Suppressor macrophage treated with lipopolysaccharide for 4 hours (primary cell): ENCODE measurements at regions not wholly inside any gene's neighbourhood (a gene's known extent, or its start where the extent isn't known, plus 50 kb on each side); places are given as distances from the start of the nearest gene placed in this dataset.
"Not testable (repeated sequence)": the region's sequence is repeated elsewhere in the genome, so short reads cannot be mapped to it uniquely, and the experiment has no call there.

Experiments
- DNase-seq: peaks from one replicate; pipeline ENCODE4 v3.0.0-alpha.2; 2020

DNA sequence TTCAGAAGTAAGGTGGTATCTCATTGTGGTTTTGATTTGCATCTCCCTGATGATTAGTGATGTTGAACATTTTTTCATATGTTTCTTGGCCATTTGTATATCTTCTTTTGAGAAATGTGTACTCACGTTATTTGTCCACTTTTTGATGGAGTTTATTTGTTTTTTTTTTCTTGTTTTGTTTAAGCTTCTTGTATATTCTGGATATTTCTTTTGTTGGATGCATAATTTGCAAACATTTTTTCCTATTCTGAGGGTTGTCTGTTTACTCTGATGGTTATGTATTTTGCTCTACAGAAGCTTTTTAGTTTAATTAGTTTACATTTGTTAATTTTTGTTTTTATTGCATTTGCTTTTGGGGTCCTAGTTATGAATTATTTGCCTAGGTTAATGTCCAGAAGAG lies 927.4 kb upstream of the LRFN5 start:
- no peak for DNase-seq

DNA sequence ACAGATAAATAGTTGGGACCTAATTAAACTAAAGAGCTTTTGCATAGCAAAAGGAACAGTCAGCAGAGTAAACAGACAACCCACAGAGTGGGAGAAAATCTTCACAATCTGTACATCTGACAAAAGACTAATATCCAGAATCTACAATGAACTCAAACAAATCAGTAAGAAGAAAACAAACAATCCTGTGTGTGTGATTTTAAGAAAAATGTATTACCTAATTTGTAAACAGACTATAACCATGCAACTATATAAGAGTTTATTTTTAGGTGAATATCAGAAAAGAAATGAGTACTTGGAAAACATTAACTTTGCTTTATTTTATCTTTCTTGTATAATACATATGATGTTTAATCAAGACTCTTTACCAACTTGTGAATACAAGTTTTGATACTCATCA lies 929.5 kb upstream of the LRFN5 start:
- DNase-seq: not testable (repeated sequence)

DNA sequence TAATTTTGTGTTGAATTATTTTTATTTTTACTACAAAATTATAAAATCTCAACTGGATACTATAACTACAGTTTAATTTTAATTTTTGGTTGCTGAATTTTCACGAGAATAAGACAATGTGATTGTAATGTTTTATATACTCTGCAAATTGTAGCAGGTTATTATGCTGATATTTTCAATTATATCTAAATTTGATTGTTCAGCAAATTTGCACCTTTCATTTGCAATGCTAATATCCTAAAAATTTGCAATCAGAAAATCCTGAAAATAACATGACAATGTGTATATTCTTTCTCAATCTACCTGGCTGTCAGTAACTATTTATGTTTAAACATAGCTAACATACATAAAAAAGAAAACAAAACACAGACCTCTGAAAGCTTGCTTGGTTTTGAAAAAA lies 932.2 kb upstream of the LRFN5 start:
- DNase-seq: no peak

DNA sequence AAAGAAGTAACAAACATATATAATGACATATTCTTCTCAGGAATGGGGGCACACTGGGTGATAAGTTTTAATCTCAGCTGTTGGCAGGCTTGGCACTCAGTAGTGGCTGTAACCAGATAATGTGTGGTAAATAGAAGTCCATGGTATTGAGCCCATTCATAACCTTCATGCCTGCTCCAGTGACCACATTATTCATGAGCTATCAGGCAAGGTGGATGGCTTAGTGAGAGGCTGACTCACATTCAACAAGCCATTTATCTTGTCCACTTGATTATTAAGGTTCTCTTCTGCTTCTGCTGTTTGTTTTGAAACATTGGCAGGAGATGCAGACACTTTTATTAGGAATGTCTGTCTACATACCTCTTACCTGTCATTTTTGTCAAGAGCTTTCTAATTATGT lies 950.4 kb upstream of the LRFN5 start:
- no peak for DNase-seq

DNA sequence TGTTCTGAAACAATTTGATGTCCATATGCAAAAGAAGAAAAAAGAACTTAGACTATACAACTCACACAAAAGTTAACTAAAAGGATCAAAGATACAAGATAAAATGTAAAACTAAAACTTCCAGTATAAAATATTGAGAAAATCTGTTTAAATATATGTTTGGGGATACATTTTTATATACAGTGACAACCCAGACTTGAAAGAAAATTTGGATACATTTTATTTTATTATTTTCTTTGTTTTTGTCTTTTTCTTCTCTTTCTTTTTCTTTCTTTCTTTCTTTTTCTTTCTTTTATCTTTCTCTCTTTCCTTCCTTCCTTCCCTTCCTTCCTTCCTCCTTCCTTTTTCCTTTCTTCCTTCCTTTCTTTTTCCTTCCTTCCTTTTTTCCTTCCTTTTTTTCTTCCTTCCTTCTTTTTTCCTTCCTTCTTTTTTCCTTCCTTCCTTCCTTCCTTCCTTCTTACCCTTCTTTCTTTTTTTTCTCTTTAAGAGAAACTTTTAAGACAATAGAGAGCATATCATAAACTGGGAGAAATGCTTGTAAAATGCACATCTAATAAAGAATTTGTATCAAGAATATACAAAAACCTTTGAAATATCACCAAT lies 954.5 kb upstream of the LRFN5 start:
- DNase-seq: no peak

DNA sequence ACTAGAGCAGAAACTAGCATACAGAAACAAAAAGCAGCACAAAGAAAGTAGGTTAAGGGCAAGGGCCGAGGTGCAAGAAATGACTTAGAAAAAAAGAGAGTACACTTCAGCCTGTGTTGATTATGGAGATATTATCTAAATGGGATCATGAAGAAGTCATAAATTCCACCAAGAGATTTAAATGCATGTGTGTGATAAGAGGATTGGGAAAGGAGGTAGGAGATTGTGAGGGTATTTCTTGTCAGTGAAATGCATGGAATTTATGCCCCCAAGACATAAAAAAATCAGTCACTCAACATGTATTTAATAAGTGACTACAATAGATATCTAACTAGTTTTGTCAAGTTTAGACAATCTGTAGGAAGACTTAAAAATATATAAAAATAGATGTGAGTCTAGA lies 976.2 kb upstream of the LRFN5 start:
- no peak for DNase-seq

DNA sequence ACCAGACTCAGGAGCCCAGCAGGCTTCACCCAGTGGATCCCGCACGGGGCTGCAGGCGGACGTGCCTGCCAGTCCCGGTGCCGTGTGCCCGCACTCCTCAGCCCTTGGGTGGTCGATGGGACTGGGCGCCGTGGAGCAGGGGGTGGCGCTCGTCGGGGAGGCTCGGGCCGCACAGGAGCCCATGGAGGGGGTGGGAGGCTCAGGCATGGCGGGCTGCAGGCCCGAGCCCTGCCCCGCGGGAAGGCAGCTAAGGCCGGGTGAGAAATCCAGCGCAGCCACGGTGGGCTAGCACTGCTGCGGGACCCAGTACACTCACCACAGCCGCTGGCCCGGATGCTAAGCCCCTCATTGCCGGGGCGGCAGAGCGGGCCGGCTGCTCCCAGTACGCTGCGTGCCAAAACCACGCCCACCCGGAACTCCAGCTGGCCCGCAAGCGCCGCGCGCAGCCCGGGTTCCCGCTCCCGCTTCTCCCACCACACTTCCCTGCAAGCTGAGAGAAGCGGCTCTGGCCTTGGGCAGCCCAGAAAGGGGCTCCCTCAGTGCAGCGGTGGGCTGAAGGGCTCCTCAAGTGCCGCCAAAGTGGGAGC lies 977.0 kb upstream of the LRFN5 start:
- not testable (repeated sequence) for DNase-seq

DNA sequence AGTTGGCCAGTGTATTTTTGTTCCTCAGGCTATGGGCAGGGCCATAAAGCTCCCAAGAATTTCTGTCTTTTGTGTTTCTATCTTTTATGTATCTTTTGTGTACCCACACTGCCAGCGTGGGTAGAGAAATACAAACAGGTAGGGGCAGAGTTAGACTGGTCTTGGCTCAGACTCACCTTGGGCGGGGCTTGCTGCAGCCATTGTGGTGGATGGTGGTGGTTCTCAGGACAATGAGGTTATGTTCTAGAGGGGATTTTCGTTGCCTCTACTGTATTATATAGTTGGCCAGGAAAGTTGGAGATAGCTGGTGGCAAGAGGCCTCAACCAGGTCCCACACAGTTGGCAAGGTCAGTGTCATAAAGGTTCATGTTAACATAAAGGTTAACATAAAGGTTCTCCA lies 977.5 kb upstream of the LRFN5 start:
- DNase-seq: no peak

DNA sequence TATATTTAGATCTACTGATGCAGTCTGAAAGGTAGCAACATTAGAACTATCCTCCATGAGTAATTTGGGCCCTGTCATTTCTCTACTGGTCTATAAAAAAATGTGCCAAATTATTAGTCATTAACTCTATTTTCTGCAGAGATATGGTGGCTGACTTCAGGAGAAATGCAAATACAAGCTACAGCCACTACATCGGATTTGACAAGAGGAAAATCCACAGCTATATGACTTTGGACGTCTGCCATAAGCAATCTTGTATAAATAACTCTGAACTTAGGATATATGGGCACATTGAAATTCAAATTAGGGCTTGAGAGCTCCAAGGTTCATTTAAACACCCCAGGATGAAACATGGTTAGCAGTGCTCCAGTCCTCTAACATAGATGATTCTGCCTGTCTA lies 983.0 kb upstream of the LRFN5 start:
- DNase-seq: no peak

DNA sequence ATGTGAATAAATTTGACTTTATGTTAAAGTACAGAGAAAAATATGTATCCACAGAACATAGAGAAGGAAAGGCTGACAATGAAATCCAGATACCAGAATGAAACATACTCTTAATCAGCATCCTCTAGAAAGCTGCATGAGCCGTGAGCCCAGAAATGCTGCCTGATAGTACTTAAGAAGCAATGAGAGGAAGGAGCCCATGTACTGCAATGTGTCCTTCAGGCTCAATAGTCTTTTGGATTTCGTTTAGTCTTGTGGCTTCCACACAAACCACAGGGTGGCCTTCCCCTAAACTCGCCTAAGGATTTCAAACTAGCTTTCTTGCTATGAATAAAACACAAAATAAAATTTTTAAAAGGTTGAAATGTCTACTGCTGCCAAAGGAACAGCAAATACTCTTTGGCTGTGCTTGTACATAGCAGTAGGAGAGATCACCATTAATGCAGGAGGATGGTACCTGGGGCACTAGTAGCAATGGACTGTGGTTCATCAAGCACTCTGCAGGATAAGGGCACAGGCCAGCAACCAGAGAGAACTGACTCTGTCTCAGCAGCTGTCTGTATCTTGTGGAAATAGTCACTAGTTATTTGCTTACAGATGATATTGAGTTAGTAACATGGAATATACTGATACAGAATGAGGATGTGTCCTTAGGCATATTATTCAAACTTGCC lies 988.3 kb upstream of the LRFN5 start:
- no peak for DNase-seq

DNA sequence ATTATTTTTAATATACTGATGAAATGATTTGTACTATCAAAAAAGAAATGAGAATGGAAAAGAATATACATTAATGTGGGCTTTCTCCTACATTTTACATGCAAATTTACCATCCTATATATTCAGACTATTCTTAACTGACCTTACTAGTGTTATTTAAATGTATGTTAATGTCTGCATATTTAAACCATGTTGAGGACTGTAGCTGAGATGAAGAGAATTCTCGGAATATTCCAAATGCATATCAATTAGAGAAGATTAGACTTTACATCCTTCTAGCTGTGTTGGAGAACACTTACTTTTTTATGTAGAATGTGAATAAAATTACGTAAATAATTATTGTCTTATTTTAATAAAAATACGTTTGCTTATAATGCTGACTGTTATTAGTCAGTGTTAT lies 990.1 kb upstream of the LRFN5 start:
- DNase-seq: no peak

DNA sequence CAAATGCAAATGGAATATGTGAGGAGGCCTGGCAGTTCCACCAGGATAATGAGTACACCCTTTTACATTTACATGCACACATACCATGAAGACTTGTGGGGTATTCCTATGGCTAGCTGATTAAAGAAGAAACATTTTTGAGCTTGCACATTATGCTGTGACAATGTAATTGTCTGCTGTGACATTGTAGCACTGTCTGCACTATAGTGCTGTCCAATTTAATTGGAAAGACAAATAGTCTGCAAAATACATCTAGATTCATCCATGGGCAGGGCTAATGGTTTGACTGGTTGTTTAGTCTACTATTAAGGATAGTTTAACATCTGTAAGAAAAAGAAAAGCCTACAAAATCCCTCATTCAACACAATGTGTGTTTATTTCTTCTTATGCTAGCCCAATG lies 1005.6 kb upstream of the LRFN5 start:
- no peak for DNase-seq

DNA sequence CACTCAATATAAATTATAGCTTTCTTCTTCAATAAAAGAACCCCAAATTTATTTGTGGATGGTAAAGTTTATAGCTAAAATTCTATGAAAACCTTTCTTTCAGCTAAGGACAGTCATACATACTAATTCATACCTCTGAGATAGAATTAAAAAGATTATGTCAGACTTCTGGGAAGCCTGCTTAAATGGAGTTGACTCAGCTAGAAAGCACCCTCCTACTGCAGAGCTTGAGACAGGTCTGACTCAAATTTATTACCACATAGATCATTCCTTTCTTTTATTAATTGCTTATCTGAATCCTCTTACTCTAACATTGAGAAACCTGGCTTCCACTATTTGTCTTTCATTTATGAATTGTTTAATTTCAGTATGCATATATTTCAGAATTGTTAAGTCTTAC lies 1007.0 kb upstream of the LRFN5 start:
- DNase-seq: no peak

DNA sequence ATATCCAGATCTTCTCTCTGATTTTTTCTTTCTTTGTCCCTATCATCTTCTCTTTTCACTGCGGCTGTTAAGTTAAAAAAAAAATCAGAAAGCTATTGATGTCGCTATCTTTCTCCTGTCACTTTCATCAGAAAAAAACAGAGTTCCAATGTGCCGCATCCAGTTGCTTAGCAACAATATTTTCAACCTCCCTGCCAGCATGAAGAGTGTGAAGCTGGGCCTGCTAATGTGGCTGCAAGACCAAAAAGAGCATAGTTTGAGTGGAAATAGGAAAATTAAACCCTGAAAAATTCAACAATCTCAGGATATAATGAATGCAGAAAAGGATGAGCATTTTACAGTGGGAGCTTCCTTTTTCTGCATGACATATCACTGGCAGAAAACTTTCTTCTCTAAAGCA lies 1025.4 kb upstream of the LRFN5 start:
- no peak for DNase-seq

DNA sequence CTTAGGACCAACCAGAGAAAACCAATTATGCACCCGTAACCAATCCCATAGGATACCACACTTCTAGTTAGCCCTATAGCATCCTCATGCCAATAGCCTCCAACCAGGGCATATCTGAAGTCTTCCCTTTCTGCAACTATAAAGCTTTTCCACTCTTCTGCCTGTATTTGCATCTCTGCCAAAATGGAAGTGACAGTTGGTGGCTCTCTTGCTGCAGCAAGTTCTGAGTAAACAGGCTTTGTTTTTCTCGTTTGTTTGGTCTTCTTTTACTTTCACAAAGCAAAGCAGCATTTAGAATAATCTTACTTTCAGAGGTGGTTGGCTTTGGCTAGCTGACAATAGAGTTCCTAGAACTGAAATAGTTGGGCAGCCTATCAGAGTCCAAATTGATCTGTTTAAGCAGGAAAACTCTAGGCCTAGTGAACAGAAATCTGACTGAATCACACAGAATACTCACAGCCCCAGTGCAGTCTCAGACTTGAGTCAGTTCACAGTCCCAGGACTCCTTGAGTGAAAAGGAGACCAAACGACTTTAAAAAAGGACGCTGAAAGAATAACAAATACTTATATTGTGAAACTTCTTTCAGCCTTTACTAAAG lies 1029.7 kb upstream of the LRFN5 start:
- DNase-seq: no peak

DNA sequence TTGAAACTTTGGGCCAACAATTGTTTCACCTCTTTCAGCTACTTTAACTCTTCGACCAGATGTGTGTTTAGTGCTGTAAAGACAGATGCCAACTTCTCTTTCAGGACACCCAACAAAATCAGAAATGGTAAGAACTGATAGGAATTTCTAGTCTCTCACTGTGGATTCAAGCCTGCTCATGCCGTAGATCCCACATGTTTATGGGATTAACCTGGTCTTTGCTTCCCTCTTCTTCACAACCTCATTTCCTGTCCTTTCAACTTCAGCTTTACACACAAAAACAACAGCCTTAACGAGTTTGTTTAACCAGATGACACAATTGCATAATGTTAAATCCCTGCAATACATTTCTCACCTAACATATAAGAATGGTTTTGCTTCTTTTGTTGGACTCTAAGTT lies 1031.9 kb upstream of the LRFN5 start:
- DNase-seq: no peak

DNA sequence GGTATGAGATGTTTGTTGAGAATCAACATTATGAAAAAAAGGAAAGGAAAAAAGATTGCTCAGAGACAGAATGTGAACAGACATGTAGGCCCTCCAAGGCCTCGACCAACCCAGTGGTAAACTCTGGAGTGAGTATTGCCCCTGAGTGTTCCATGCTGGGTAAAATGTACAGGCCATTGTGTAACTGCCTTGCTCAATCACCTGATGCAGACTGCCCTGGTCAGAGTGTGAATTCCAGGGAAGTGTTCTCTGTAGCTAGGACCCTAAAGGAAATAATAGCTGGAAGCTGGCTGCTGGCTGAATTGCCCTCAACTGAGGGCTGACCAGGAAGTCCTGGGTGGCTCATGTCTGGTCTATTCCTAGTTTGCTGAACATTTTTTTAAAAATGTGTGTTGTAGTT lies 1081.4 kb upstream of the LRFN5 start:
- no peak for DNase-seq

DNA sequence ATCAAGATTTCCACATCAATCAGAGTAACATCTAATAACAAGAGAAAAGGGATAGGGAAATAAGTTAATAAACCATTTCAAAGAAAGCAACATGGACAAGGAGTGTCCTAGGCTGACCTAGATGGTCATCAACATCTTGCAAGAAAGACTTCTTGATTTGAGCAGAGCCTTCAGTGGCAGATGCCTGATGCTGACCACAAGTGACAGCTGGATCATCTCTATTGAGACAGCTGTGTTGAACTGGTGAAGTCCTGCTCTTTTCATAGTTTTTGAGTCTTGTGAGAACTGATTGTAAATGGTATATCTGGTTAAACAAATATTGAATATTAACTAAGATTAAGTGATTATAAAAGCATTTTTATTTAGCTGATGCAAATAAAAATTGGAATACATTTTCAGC lies 1083.6 kb upstream of the LRFN5 start:
- no peak for DNase-seq

DNA sequence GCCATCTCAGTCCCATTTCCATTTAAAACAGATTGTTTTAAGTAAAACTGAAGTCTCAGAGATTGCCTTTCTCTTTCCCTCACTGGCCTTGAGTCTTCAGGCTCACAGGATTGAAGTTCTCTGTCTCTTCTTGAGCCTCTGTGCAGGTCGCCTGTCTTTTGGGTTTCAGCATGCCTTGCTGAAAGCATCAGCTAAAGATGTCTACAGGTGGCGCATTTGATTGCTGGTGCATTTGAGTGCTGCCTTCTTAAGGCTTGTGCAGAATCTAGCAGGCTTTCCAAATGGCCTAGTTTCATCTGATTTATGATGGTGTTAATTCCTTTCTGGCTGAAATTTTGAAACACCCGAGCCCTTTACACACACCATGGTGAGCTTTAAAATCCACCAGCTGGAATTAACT lies 1062.2 kb upstream of the FBXO33 start:
- DNase-seq: no peak

DNA sequence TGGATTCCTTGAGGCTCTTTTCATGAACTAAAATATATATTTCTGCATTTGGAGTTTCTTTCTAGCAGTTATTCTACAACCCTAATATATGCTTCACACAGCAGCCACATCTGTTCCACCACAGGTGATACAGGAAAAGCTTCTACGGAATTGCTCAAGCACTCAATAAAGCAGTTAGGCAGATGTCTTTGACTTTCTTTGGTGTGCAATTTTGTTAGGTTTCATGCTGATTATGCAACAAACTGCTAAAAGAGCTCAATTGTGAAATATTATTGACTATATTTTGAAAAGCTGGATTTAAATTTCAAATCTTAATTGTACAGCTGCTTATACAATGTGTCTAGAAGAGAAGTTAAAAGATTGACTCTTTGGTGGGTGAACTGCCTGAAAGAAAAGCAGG lies 1055.6 kb upstream of the FBXO33 start:
- no peak for DNase-seq

DNA sequence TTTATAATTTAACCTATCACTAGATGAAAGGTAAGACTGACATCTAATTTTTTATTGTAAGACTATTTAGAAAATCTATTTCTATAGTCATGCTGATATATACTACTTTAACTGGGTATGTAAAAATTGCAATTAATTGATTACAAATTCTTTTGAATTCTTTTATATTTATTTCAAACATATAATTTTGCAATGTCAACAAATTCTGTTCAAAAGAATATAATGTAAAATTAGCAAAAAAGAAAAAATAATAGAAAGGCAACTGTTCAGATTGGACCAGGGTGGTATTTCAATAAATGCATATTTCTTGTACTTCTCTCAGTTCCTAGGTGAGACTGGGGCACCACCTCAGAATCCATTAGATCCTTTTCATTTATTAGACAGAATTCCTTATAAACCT lies 1053.5 kb upstream of the FBXO33 start:
- DNase-seq: no peak

DNA sequence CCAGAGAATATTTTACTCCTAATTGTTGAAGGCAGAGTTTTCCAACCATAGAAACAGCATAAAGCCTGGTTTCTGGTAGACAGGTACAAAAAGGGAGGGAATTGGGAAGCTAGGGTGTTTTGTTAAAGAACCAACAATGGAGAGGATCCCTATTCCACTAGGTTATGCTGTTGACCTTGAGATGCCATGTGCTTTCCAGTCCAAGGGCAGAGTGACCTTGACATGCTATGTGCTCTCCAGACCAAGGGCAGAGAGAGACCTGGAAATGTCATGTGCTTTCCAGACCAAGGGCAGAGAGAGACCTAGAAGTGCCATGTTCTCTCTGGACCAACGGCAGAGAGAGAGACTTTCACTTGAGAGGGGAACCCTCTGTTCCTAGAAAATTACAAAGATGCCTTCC lies 1043.8 kb upstream of the FBXO33 start:
- DNase-seq: no peak

DNA sequence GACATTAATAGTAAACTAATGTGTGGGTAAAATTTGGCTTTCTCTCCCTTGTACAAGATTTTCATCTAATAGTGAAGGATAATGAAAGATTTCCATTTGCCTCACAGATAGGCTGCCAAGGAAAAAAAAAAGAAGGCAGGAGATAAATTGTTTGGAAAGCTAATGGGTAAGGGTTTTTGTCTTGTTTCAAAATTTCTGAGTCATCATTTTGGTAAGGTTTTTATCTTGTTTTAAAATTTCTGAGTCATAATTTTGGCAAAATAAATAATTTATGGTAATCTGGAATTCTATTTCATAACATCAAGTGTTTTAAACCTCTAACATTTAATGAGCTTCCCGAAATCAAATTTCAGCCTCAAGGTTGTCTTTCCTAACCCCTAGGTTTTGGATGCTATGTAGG lies 1035.7 kb upstream of the FBXO33 start:
- no peak for DNase-seq

DNA sequence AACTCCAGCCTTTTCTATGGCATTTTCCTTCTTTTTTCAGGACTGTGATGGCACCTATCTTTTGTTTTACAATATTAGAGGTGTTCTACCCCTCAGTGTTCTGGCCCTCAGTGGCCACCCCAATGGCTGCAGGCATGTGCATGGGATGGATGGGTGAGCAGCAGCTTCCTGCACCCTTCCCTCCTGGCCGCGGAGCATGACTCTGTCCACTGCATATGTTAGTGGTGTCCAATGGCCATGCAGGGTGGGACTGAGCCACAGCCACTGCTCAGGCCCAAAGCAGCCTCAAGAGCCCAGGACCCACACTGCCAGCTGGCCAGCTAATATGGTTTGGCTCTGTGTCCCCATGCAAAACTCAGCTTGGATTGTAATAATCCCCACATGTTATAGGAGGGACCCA lies 1032.3 kb upstream of the FBXO33 start:
- DNase-seq: no peak

DNA sequence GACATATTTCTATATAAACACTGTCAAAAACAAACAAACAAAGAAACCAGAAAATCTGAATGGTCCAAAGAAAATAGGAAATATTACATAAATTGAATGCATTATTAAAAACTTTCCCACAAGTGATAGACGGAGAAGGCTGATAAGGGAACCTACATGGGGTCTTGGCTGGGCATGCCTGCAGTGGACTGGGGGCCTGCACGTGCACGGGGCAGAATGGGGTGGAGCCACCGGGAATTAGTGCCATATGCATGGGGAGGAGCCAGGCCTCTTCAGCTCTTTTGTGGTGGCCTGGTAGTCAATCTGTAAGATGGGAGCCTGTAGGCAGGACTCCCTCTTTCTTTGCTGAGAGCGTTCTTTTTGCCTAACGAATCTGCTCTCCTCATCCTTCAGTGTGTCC lies 1031.7 kb upstream of the FBXO33 start:
- no peak for DNase-seq
